Right lobe of liver (tissue), 4 donors: ENCODE measurements at regions not wholly inside any gene's neighbourhood (a gene's known extent, or its start where the extent isn't known, plus 50 kb on each side); places are given as distances from the start of the nearest gene placed in this dataset.

Experiments used
- POLR2A ChIP-seq: fragments of 450-650 bp; IDR thresholded peaks from one replicate; pipeline ENCODE4 v1.6.1; 2017; ENCODE audit warnings: antibody characterized with exemption, mild to moderate bottlenecking
- TF ChIP-seq, protein P1 (sequence below), 4 donors: fragments of 200-600 bp in 3 of 4; fragments of 450-650 bp in 1 of 4; IDR thresholded peaks; one replicate each; pipeline versions ENCODE4 v1.5.1 to v1.8.0; 2016 to 2022; ENCODE audit warnings: antibody characterized with exemption in 4 of 4, mild to moderate bottlenecking in 2 of 4
- donor health status: DM: no; HTN: no; CAD: no.
- donor health status: DM: no; HTN: no; CAD: no.
- donor health status: DM: no; HTN: yes; CAD: no.

DNA sequence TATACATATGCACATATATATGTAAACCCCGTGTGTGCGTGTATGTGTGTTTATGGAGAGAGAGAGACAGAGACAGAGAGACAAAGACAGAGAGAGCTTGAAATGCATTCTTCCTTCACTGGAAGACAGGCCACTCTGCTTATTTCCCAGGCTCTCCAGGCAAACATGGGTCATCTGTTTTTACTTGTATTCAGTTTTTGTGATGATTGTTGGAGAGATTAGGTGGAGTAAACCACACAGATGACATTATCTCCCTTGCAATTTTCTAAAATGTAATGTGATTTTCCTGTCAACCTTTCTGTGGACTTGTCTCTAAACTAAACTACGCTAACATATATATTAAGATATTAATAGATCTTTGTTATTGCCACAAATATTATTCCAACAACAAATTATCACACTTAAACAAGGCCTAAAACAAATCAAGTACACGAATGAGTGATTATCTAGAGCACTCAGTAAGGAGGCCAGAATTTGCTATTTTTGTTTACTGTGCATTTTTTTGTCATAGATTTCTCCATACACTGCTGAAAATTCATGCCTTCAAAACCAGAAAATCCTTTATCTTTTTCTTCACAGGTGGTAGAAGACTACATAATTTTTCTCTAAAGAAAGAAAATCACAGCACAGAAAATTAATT is 251.8 kb upstream of the SLIT2 start:
- TF ChIP-seq, protein P1, sequence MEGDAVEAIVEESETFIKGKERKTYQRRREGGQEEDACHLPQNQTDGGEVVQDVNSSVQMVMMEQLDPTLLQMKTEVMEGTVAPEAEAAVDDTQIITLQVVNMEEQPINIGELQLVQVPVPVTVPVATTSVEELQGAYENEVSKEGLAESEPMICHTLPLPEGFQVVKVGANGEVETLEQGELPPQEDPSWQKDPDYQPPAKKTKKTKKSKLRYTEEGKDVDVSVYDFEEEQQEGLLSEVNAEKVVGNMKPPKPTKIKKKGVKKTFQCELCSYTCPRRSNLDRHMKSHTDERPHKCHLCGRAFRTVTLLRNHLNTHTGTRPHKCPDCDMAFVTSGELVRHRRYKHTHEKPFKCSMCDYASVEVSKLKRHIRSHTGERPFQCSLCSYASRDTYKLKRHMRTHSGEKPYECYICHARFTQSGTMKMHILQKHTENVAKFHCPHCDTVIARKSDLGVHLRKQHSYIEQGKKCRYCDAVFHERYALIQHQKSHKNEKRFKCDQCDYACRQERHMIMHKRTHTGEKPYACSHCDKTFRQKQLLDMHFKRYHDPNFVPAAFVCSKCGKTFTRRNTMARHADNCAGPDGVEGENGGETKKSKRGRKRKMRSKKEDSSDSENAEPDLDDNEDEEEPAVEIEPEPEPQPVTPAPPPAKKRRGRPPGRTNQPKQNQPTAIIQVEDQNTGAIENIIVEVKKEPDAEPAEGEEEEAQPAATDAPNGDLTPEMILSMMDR (IDR thresholded peaks at IDR 0.05), result no peak
- TF ChIP-seq POLR2A, result no peak
